HepG2 (cell line): ENCODE measurements at regions not wholly inside any gene's neighbourhood (a gene's known extent, or its start where the extent isn't known, plus 50 kb on each side); places are given as distances from the start of the nearest gene placed in this dataset.
"Not testable (repeated sequence)": the region's sequence is repeated elsewhere in the genome, so short reads cannot be mapped to it uniquely, and the experiment has no call there.

Source experiments
- ATAC-seq: fragments of 200-7000 bp; cut with Tn5 transposase; 3 replicates; pipeline ENCODE4 v1.9.1; 2020; ENCODE audit warnings: mild to moderate bottlenecking, moderate library complexity
- BruUV-seq: library from RNA; stranded (reverse); fragments of 400-500 nt; replicated peaks from 2 replicates; lab custom pipeline; 2021; lab: Mats Ljungman, UMichigan
- CTCF ChIA-PET: fragments of 300-600 bp; formaldehyde crosslinking; extraction: SDS; loops from one replicate; lab custom pipeline; 2021; ENCODE audit warnings: low total read pairs, inconsistent platforms, low intra/inter-chr PET ratio; lab: Yijun Ruan, JAX
- POLR2A ChIA-PET: fragments of 350-600 bp; sonication (Branson Sonifier 250); formaldehyde crosslinking; loops from one replicate; lab custom pipeline; 2020; ENCODE audit warnings: antibody characterized with exemption, inconsistent platforms; lab: Yijun Ruan, JAX
- DNase-seq: peaks from one replicate; pipeline ENCODE4 v3.0.0-alpha.2; 2015; ENCODE audit warnings: low spot score
- FAIRE-seq: peaks from 3 replicates; lab custom pipeline; 2011; peaks lifted over from hg19 to GRCh38; lab: Jason Lieb, UNC
- H2AFZ ChIP-seq: one replicate; pipeline ENCODE4 v1.6.1; 2011; ENCODE audit warnings: low read length, inconsistent platforms
- H3K27ac ChIP-seq: fragments of 300-600 bp; 3 replicates; pipeline ENCODE4 v1.8.0; 2011; ENCODE audit warnings: mixed run types, mild to moderate bottlenecking, mixed read lengths, low read length, inconsistent platforms; ENCODE audit not compliant: insufficient read depth; ENCODE audit errors: extremely low read length
- H3K27me3 ChIP-seq, 2 experiments: fragments of 200-600 bp in 1 of 2; 2 replicates in 1 of 2; 3 replicates in 1 of 2; pipeline versions ENCODE4 v1.6.0 to v1.8.0; 2011; ENCODE audit warnings: low read length in 2 of 2, mild to moderate bottlenecking in 2 of 2, moderate library complexity in 2 of 2, inconsistent platforms in 1 of 2; ENCODE audit not compliant: insufficient read depth in 2 of 2, control insufficient read depth in 1 of 2
- H3K36me3 ChIP-seq, 2 experiments: fragments of 200-600 bp in 1 of 2; replicated peaks in 1 of 2; 2 replicates in 1 of 2; 3 replicates in 1 of 2; pipeline versions ENCODE4 v1.5.1 to v1.8.0; 2011; ENCODE audit warnings: low read length in 2 of 2, inconsistent platforms in 1 of 2; ENCODE audit not compliant: insufficient read depth in 2 of 2, control insufficient read depth in 1 of 2
- H3K4me1 ChIP-seq: 2 replicates; pipeline ENCODE4 v1.5.1; 2012; ENCODE audit warnings: low read length, inconsistent platforms; ENCODE audit not compliant: insufficient read depth
- H3K4me2 ChIP-seq: 2 replicates; pipeline ENCODE4 v1.6.0; 2011; ENCODE audit warnings: low read depth, low read length, inconsistent platforms
- H3K4me3 ChIP-seq, 3 experiments: fragments of 200-600 bp in 1 of 3; sonication (generic), shearing (Covaris generic) in 1 of 3; replicated peaks in 1 of 3; 2 replicates each; pipeline ENCODE4 v1.5.1; 2011 to 2016; ENCODE audit warnings: low read length in 3 of 3, inconsistent platforms in 2 of 3, low read depth in 2 of 3, mild to moderate bottlenecking in 2 of 3, control low read depth in 1 of 3, mixed read lengths in 1 of 3; ENCODE audit not compliant: insufficient read depth in 1 of 3
- H3K79me2 ChIP-seq: one replicate; pipeline ENCODE4 v1.6.1; 2011; ENCODE audit warnings: low read length, inconsistent platforms; ENCODE audit not compliant: insufficient read depth
- H3K9ac ChIP-seq: 2 replicates; pipeline ENCODE4 v1.6.0; 2011; ENCODE audit warnings: mild to moderate bottlenecking, low read depth, low read length, inconsistent platforms; ENCODE audit not compliant: insufficient read depth
- H3K9me3 ChIP-seq: 2 replicates; pipeline ENCODE4 v1.5.1; 2012; ENCODE audit warnings: mild to moderate bottlenecking, low read length
- H4K20me1 ChIP-seq: 2 replicates; pipeline ENCODE4 v1.6.0; 2011; ENCODE audit warnings: inconsistent platforms, mild to moderate bottlenecking, low read length, moderate library complexity; ENCODE audit not compliant: insufficient read depth
- ARID2 ChIP-seq: sonication (generic); formaldehyde crosslinking; IDR thresholded peaks from 2 replicates; pipeline ENCODE4 v1.8.1; 2022; ENCODE audit warnings: mild to moderate bottlenecking, missing genetic modification reagents, borderline replicate concordance
- FOSL1 ChIP-seq: sonication (generic); formaldehyde crosslinking; IDR thresholded peaks from 2 replicates; pipeline ENCODE4 v1.9.0; 2021; ENCODE audit warnings: missing genetic modification reagents, borderline replicate concordance
- GMEB1 ChIP-seq: sonication (generic); formaldehyde crosslinking; IDR thresholded peaks from 2 replicates; pipeline ENCODE4 v1.5.1; 2020; ENCODE audit warnings: missing genetic modification reagents, mild to moderate bottlenecking, borderline replicate concordance
- NFKB2 ChIP-seq: sonication (generic); formaldehyde crosslinking; IDR thresholded peaks from 2 replicates; pipeline ENCODE4 v1.4.0; 2020; ENCODE audit warnings: missing genetic modification reagents, borderline replicate concordance
- PCBP2 ChIP-seq: fragments of 200-400 bp; formaldehyde crosslinking; optimal IDR thresholded peaks from 2 replicates; pipeline ENCODE3; 2018; ENCODE audit warnings: low read length, low read depth; ENCODE audit not compliant: poor library complexity, severe bottlenecking
- PLRG1 ChIP-seq: fragments of 450-650 bp; conservative IDR thresholded peaks from 2 replicates; pipeline ENCODE4 v1.6.1; 2016
- RNF219 ChIP-seq: sonication (generic); formaldehyde crosslinking; IDR thresholded peaks from 2 replicates; pipeline ENCODE4 v1.5.0; 2020; ENCODE audit warnings: mild to moderate bottlenecking, missing genetic modification reagents
- SMARCC2 ChIP-seq: fragments of 450-650 bp; IDR thresholded peaks from 2 replicates; pipeline ENCODE4 v1.6.1; 2017; ENCODE audit warnings: antibody characterized with exemption, mild to moderate bottlenecking
- SRSF9 ChIP-seq: fragments of 200-400 bp; formaldehyde crosslinking; IDR thresholded peaks from 2 replicates; pipeline ENCODE4 v1.6.1; 2018; ENCODE audit warnings: borderline replicate concordance, mild to moderate bottlenecking, low read depth, low read length; ENCODE audit not compliant: insufficient read depth, poor library complexity, severe bottlenecking
- TFAP4 ChIP-seq: sonication (generic); IDR thresholded peaks from 2 replicates; pipeline ENCODE4 v1.6.1; 2016; ENCODE audit warnings: low read depth, borderline replicate concordance
- ZFP82 ChIP-seq: sonication (generic); formaldehyde crosslinking; IDR thresholded peaks from 2 replicates; pipeline ENCODE4 v1.5.1; 2020; ENCODE audit warnings: mild to moderate bottlenecking, missing genetic modification reagents, borderline replicate concordance
- ZNF143 ChIP-seq: sonication (generic); formaldehyde crosslinking; IDR thresholded peaks from 2 replicates; pipeline ENCODE4 v1.4.0; 2020; ENCODE audit warnings: missing genetic modification reagents
- ZNF569 ChIP-seq: sonication (generic); formaldehyde crosslinking; IDR thresholded peaks from 2 replicates; pipeline ENCODE4 v1.5.0; 2020; ENCODE audit warnings: mild to moderate bottlenecking, missing genetic modification reagents, moderate library complexity, borderline replicate concordance
- WGBS: methylation state at CpG from one replicate; pipeline ENCODE4 v1.1.6; 2017; ENCODE audit warnings: low lambda C conversion rate; 5-methylcytosine and 5-hydroxymethylcytosine counted together
- in situ Hi-C: cut with HindIII; loops from 2 replicates; pipeline ENCODE4 v1.10.0; 2017; ENCODE audit warnings: low pct_unique_long_range_greater_than_20kb; ENCODE audit not compliant: extremely low pct_ligation_motif_present
- intact Hi-C: fragments of 100-400 bp; cut with micrococcal nuclease; formaldehyde crosslinking; loops from one replicate; pipeline ENCODE4 v1.10.0; 2022; ENCODE audit not compliant: unreplicated experiment

GRCh38 chr4:33825685-33826084 is 2418.6 kb downstream of the ARAP2 start:
- CTCF ChIA-PET: no interaction called here
- TF ChIP-seq PLRG1: no peak
- no peak for TF ChIP-seq ZNF143 (CRISPR knock-in tag)
- no peak for TF ChIP-seq GMEB1 (CRISPR knock-in tag)
- no peak for TF ChIP-seq FOSL1 (CRISPR knock-in tag)
- TF ChIP-seq ARID2 (CRISPR knock-in tag): no peak
- no peak for TF ChIP-seq NFKB2 (CRISPR knock-in tag)
- no peak for TF ChIP-seq SMARCC2
- TF ChIP-seq SRSF9: no peak
- TF ChIP-seq ZFP82 (CRISPR knock-in tag): no peak
- TF ChIP-seq TFAP4: no peak
- TF ChIP-seq RNF219 (CRISPR knock-in tag): no peak
- no peak for TF ChIP-seq ZNF569 (CRISPR knock-in tag)
- no peak for TF ChIP-seq PCBP2
- TF ChIP-seq, all 625 proteins: peak for 0
- POLR2A ChIA-PET: no interaction called here
- Histone ChIP-seq H3K4me1 (no peaks in the 10 kb centered on the region), H2AFZ (no peak overlapping the region), H3K27me3 (no peaks in the 10 kb centered on the region), H3K79me2 (no peaks in the 10 kb centered on the region), H3K9me3 (peaks cover 29% of the 10 kb centered on the region), H4K20me1 (no peaks in the 10 kb centered on the region), H3K4me2 (no peak overlapping the region), H3K9ac (no peak overlapping the region), H3K36me3 (no peaks in the 10 kb centered on the region), H3K4me3 (no peak overlapping the region), H3K27ac (no peak overlapping the region)
- BruUV-seq: no TSS peak
- intact Hi-C loops (no loop called here), in situ Hi-C loops (no loop called here)
- FAIRE-seq: no peak
- no peak for DNase-seq
- no peak for ATAC-seq

DNA sequence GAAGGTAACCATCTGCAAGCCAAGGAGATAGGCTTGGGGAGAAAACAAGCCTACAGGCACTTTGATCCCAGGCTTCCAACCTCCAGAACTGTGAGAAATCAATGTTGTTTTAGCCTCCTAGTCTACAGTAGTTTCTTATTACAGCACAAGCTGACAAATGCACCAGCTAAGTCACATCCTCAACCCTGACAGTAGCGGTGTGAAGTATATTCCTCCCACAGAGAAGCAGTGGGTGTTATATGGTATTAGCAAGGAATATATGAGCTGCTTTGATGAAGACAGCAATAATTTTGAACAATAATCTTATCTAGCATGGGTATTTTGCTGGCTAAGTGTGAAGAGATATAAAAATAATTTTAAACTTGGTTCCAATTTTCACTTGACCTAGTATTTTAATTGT is 2415.0 kb downstream of the ARAP2 start:
- H3K36me3 ChIP-seq, H3K9ac ChIP-seq, H3K27ac ChIP-seq, FAIRE-seq, BruUV-seq, H3K4me1 ChIP-seq, H3K27me3 ChIP-seq, CTCF ChIA-PET, H4K20me1 ChIP-seq, H3K79me2 ChIP-seq, H3K4me2 ChIP-seq, DNase-seq, ATAC-seq, intact Hi-C loops, in situ Hi-C loops, POLR2A ChIA-PET, H3K4me3 ChIP-seq, H2AFZ ChIP-seq: not testable (repeated sequence)
- H3K9me3 ChIP-seq: peaks cover 17% of the 10 kb centered on the region
- WGBS: 70% methylated on average over 1 of the region's 1 CpG
